HL-60 (cell line): ENCODE measurements at regions not wholly inside any gene's neighbourhood (a gene's known extent, or its start where the extent isn't known, plus 50 kb on each side); places are given as distances from the start of the nearest gene placed in this dataset.

Experiments used
- DNase-seq, 2 experiments: peaks; one replicate each; pipeline ENCODE4 v3.0.0-alpha.2; 2010 to 2020; ENCODE audit warnings: low read depth in 1 of 2, low spot score in 1 of 2
- H3K27ac ChIP-seq: fragments of 250-450 bp; sonication (Bioruptor Pico); replicated peaks from 2 replicates; pipeline ENCODE4 v1.5.1; 2020; ENCODE audit warnings: mild to moderate bottlenecking, moderate library complexity
- H3K27me3 ChIP-seq: fragments of 250-450 bp; sonication (Bioruptor Pico); 2 replicates; pipeline ENCODE4 v1.5.1; 2021; ENCODE audit warnings: mild to moderate bottlenecking, moderate library complexity; ENCODE audit not compliant: insufficient read depth, poor library complexity, severe bottlenecking
- H3K4me3 ChIP-seq: replicated peaks from 2 replicates; pipeline ENCODE4 v1.5.1; 2011; ENCODE audit warnings: mild to moderate bottlenecking, control low read depth, low read length; ENCODE audit not compliant: insufficient read depth
- CTCF ChIP-seq: IDR thresholded peaks from one replicate; pipeline ENCODE4 v1.5.1; 2011; ENCODE audit warnings: low read length, control low read depth, inconsistent platforms; ENCODE audit not compliant: insufficient read depth
- GABPA ChIP-seq: IDR thresholded peaks from 2 replicates; pipeline ENCODE4 v1.6.1; 2012; ENCODE audit warnings: low read depth
- POLR2AphosphoS5 ChIP-seq: IDR thresholded peaks from 2 replicates; pipeline ENCODE4 v1.6.1; 2012; ENCODE audit warnings: low read depth
- REST ChIP-seq: IDR thresholded peaks from 2 replicates; pipeline ENCODE4 v1.6.1; 2012; ENCODE audit warnings: low read depth; ENCODE audit not compliant: insufficient replicate concordance
- SPI1 ChIP-seq: IDR thresholded peaks from 2 replicates; pipeline ENCODE4 v1.6.1; 2012; ENCODE audit warnings: low read depth, mild to moderate bottlenecking, borderline replicate concordance

GRCh38 chr1:187960125-187960638 lies 1131.4 kb downstream of the PLA2G4A start:
- no peak for TF ChIP-seq SPI1
- no peak for TF ChIP-seq POLR2AphosphoS5

GRCh38 chr1:187961895-187962294 lies 1133.1 kb downstream of the PLA2G4A start:
- no peak for TF ChIP-seq SPI1
- no peak for TF ChIP-seq REST
- no peak for TF ChIP-seq GABPA
- no peak for TF ChIP-seq POLR2AphosphoS5
- TF ChIP-seq CTCF: no peak

More at GRCh38 chr1:187960125-187960638, 1131.4 kb downstream of the PLA2G4A start:
- no peak for DNase-seq
- Histone ChIP-seq H3K4me3 (no peak overlapping the region), H3K27ac (no peak overlapping the region), H3K27me3 (no peaks in the 10 kb centered on the region)

GRCh38 chr1:187971851-187972250 lies 1143.1 kb downstream of the PLA2G4A start:
- H3K27ac ChIP-seq: no peak overlapping the region
- TF ChIP-seq GABPA: no peak
- TF ChIP-seq POLR2AphosphoS5: no peak
- no peak for TF ChIP-seq CTCF
- TF ChIP-seq SPI1: no peak
- TF ChIP-seq REST: no peak
- H3K4me3 ChIP-seq: no peak overlapping the region
- H3K27me3 ChIP-seq: no peaks in the 10 kb centered on the region
- no peak for DNase-seq

More at GRCh38 chr1:187961895-187962294, 1133.1 kb downstream of the PLA2G4A start:
- Histone ChIP-seq H3K27ac (no peak overlapping the region), H3K27me3 (no peaks in the 10 kb centered on the region), H3K4me3 (no peak overlapping the region)
- DNase-seq: no peak

- no peak for DNase-seq
- Histone ChIP-seq H3K27ac (no peak overlapping the region), H3K4me3 (no peak overlapping the region), H3K27me3 (no peaks in the 10 kb centered on the region)
- TF ChIP-seq POLR2AphosphoS5 (no peak), REST (no peak), CTCF (no peak), GABPA (no peak), SPI1 (no peak)
Measured at GRCh38 chr1:187977298-187977697, 1148.5 kb downstream of the PLA2G4A start.
